B cell (primary cell): ENCODE measurements at regions not wholly inside any gene's neighbourhood (a gene's known extent, or its start where the extent isn't known, plus 50 kb on each side); places are given as distances from the start of the nearest gene placed in this dataset.

Experiments
- ATAC-seq: fragments of 200-7000 bp; cut with Tn5 transposase; one replicate; pipeline ENCODE4 v1.10.0; 2021; ENCODE audit warnings: low read depth, mild to moderate bottlenecking, moderate number of reproducible peaks, moderate library complexity
- CTCF ChIA-PET: fragments of 350-600 bp; sonication (Branson Sonifier 250); formaldehyde crosslinking; loops from one replicate; lab custom pipeline; 2021; ENCODE audit warnings: antibody characterized with exemption, inconsistent platforms; lab: Charles Lee
- POLR2A ChIA-PET: fragments of 350-600 bp; sonication (Branson Sonifier 250); formaldehyde crosslinking; loops from one replicate; lab custom pipeline; 2021; ENCODE audit warnings: antibody characterized with exemption; lab: Charles Lee
- DNase-seq: peaks from one replicate; pipeline ENCODE4 v3.0.0; 2013
- H2AFZ ChIP-seq: 2 replicates; pipeline ENCODE4 v1.6.1; 2012; ENCODE audit warnings: mild to moderate bottlenecking, low read depth, low read length; ENCODE audit not compliant: insufficient read depth, poor library complexity, severe bottlenecking
- H3K27ac ChIP-seq, 2 donors: 1 replicate in 1 of 2; 2 replicates in 1 of 2; pipeline ENCODE4 v1.5.1; 2012 to 2013; ENCODE audit warnings: low read length in 2 of 2, mild to moderate bottlenecking in 2 of 2, moderate library complexity in 1 of 2
- H3K27me3 ChIP-seq, 4 experiments: fragments of 200-600 bp in 1 of 4; sonication (generic) in 1 of 4; replicated peaks in 1 of 4; 1 replicate in 2 of 4; 2 replicates in 2 of 4; pipeline versions ENCODE4 v1.6.1 to v1.7.0; 2013 to 2016; ENCODE audit warnings: low read length in 3 of 4, mild to moderate bottlenecking in 2 of 4, mixed read lengths in 1 of 4, moderate library complexity in 1 of 4; ENCODE audit not compliant: insufficient read depth in 4 of 4, control insufficient read depth in 3 of 4; ENCODE audit errors: control extremely low read depth in 1 of 4
- H3K36me3 ChIP-seq, 2 experiments: replicated peaks in 1 of 2; 1 replicate in 1 of 2; 2 replicates in 1 of 2; pipeline versions ENCODE4 v1.6.1 to v1.7.1; 2013; ENCODE audit warnings: low read length in 1 of 2; ENCODE audit not compliant: insufficient read depth in 2 of 2, control insufficient read depth in 1 of 2; ENCODE audit errors: control extremely low read depth in 1 of 2, extremely low read depth in 1 of 2
- H3K4me1 ChIP-seq, 2 donors: fragments of 200-600 bp in 1 of 2; sonication (generic) in 1 of 2; 1 replicate in 1 of 2; 2 replicates in 1 of 2; pipeline versions ENCODE4 v1.5.1 to v1.6.1; 2013 to 2017; ENCODE audit warnings: low read length in 2 of 2; ENCODE audit not compliant: control insufficient read depth in 2 of 2, insufficient read depth in 2 of 2
- H3K4me2 ChIP-seq: replicated peaks from 2 replicates; pipeline ENCODE3; 2012; ENCODE audit warnings: mild to moderate bottlenecking, low read depth, low read length; ENCODE audit not compliant: poor library complexity, severe bottlenecking
- H3K4me3 ChIP-seq, 5 experiments: fragments of 200-600 bp in 1 of 5; sonication (generic) in 1 of 5; 1 replicate in 3 of 5; 2 replicates in 2 of 5; pipeline versions ENCODE4 v1.5.1 to v1.7.0; 2011 to 2016; ENCODE audit warnings: low read length in 4 of 5, mild to moderate bottlenecking in 4 of 5, low read depth in 2 of 5, control low read depth in 1 of 5, moderate library complexity in 1 of 5; ENCODE audit not compliant: insufficient read depth in 1 of 5; ENCODE audit errors: control extremely low read depth in 1 of 5, extremely low read depth in 1 of 5
- H3K79me2 ChIP-seq: fragments of 200-600 bp; sonication (generic); one replicate; pipeline ENCODE4 v1.6.0; 2016; ENCODE audit warnings: low read length; ENCODE audit not compliant: control insufficient read depth, insufficient read depth
- H3K9ac ChIP-seq: fragments of 200-600 bp; sonication (generic); 2 replicates; pipeline ENCODE4 v1.6.1; 2017; ENCODE audit warnings: mild to moderate bottlenecking, low read length, moderate library complexity
- H3K9me3 ChIP-seq, 3 donors: one replicate each; pipeline versions ENCODE4 v1.6.1 to v1.7.1; 2013; ENCODE audit warnings: low read length in 2 of 3; ENCODE audit not compliant: control insufficient read depth in 2 of 3, insufficient read depth in 1 of 3; ENCODE audit errors: control extremely low read depth in 1 of 3
- H4K20me1 ChIP-seq: 2 replicates; pipeline ENCODE4 v1.6.0; 2012; ENCODE audit warnings: mild to moderate bottlenecking, low read length; ENCODE audit not compliant: insufficient read depth, control insufficient read depth, poor library complexity, severe bottlenecking
- H3K27ac Mint-ChIP-seq: one replicate; pipeline ENCODE4 v1.8.0; 2021; ENCODE audit warnings: mixed read lengths
- H3K27me3 Mint-ChIP-seq: one replicate; pipeline ENCODE4 v1.8.0; 2021; ENCODE audit warnings: mixed read lengths
- H3K4me1 Mint-ChIP-seq: one replicate; pipeline ENCODE4 v1.8.0; 2021; ENCODE audit warnings: mixed read lengths
- H3K4me3 Mint-ChIP-seq: one replicate; pipeline ENCODE4 v1.8.0; 2021; ENCODE audit warnings: mixed read lengths
- H3K9me3 Mint-ChIP-seq: one replicate; pipeline ENCODE4 v1.8.0; 2022; ENCODE audit warnings: mixed read lengths; ENCODE audit not compliant: insufficient read depth
- EZH2 ChIP-seq: IDR thresholded peaks from 2 replicates; pipeline ENCODE4 v1.6.1; 2012; ENCODE audit warnings: borderline replicate concordance, low read depth, mild to moderate bottlenecking, moderate library complexity, low read length; ENCODE audit not compliant: insufficient read depth, poor library complexity, severe bottlenecking
- whole genome bisulfite sequencing: methylation state at CpG from one replicate; pipeline ENCODE4 v1.1.5; 2013; ENCODE audit warnings: missing lambda C conversion rate; ENCODE audit not compliant: insufficient coverage; 5-methylcytosine and 5-hydroxymethylcytosine counted together
- intact Hi-C: fragments of 100-400 bp; cut with micrococcal nuclease; formaldehyde crosslinking; loops from one replicate; pipeline ENCODE4 v1.10.0; 2022
- TF ChIP-seq, protein P1 (sequence below): fragments of 200-600 bp; IDR thresholded peaks from one replicate; pipeline ENCODE4 v1.8.0; 2022; ENCODE audit warnings: antibody characterized with exemption, mild to moderate bottlenecking

DNA sequence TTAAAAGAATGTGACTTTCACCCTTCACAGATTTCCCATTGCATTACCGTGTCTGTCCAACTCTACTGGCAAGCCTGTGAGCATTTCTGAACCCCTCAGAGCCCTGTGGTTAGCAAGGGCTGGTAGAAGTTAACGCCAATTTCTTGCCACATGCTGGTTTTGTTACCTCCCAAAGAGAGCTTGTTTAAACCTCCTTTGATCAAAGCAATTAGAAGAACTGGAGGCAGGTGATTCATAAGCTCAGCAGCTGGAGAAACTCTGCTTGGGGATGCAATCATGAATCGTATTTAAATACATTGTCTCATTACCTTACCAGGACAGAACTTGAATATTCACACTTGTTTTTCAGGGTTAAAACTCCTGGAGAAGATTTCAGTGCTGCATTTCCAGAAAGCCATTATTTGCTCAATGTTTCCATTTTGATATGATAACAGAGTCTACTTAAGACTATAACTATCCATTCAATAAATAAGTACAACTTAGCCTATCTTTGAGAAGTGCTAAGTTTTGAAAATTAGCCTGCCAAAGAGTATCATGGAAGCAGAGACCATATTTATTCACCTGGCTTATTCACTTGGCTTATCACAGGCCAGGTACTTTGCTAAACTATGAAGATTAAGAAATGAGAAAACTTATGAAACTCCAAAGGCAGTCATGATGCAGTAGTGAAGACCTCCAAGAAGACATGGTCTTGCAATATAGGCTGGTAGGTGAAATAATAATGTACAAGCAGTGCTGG is 292.8 kb downstream of the INSIG2 start:
- Mint-ChIP-seq H3K27me3 (peaks cover 8% of the 10 kb centered on the region), H3K4me1 (no peaks in the 10 kb centered on the region), H3K4me3 (no peak overlapping the region), H3K9me3 (no peaks in the 10 kb centered on the region), H3K27ac (no peak overlapping the region)
- peaks cover 0 to 5% (median 1%) of the 10 kb centered on the region in 3 donors for H3K9me3 ChIP-seq
- no peak overlapping the region for H3K9ac ChIP-seq
- no peak overlapping the region for H2AFZ ChIP-seq
- no peak overlapping the region for H3K27ac ChIP-seq
- no peak for ATAC-seq
- ChIA-PET CTCF (no interaction called here), POLR2A (no interaction called here)
- H3K4me1 ChIP-seq = no peaks in the 10 kb centered on the region
- intact Hi-C loops = no loop called here
- H3K4me3 ChIP-seq = no peak overlapping the region
- no peaks in the 10 kb centered on the region for H3K79me2 ChIP-seq
- no peak overlapping the region for H3K4me2 ChIP-seq
- no CpG with 5 or more reads among the region's 3 CpGs for WGBS
- H3K27me3 ChIP-seq = no peaks in the 10 kb centered on the region
- H4K20me1 ChIP-seq = no peaks in the 10 kb centered on the region
- H3K36me3 ChIP-seq = no peaks in the 10 kb centered on the region
- no peak for DNase-seq
- TF ChIP-seq EZH2 = no peak
- TF ChIP-seq, protein P1, sequence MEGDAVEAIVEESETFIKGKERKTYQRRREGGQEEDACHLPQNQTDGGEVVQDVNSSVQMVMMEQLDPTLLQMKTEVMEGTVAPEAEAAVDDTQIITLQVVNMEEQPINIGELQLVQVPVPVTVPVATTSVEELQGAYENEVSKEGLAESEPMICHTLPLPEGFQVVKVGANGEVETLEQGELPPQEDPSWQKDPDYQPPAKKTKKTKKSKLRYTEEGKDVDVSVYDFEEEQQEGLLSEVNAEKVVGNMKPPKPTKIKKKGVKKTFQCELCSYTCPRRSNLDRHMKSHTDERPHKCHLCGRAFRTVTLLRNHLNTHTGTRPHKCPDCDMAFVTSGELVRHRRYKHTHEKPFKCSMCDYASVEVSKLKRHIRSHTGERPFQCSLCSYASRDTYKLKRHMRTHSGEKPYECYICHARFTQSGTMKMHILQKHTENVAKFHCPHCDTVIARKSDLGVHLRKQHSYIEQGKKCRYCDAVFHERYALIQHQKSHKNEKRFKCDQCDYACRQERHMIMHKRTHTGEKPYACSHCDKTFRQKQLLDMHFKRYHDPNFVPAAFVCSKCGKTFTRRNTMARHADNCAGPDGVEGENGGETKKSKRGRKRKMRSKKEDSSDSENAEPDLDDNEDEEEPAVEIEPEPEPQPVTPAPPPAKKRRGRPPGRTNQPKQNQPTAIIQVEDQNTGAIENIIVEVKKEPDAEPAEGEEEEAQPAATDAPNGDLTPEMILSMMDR = no peak

DNA sequence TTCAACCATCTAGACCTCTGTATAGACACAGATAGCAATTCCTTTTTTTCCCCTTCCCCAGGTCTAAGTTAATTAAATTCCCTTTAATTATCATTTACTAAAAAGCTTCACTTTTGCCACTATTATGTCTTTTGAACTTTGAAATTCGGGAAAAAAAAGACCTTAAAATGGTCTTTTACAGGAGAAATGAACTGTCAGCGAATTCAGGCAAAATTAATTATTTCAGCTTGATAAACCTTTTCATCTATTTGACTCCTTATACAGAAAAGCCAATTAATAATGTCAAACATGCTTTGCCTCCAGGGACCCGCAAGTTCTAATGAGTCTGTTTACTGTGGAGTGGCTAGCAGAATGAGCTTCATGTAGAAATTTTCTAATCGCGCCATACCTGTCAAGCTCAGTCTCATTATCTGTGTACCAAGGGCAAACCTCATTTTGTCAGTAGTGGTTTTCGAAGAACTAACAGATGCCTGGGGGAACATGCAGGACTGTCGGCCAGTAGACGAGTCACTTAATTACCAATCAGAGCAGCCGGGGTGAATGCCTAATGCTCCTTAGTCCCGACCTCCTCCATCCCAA is 287.7 kb downstream of the INSIG2 start:
- intact Hi-C loops = no loop called here
- H3K4me3 Mint-ChIP-seq = no peak overlapping the region
- Histone ChIP-seq H3K9me3 (peaks cover 0 to 5% (median 0%) of the 10 kb centered on the region in 3 donors), H3K79me2 (no peaks in the 10 kb centered on the region), H3K27ac (no peak overlapping the region), H3K36me3 (no peaks in the 10 kb centered on the region), H3K4me1 (no peaks in the 10 kb centered on the region), H3K27me3 (no peaks in the 10 kb centered on the region), H4K20me1 (no peaks in the 10 kb centered on the region), H3K4me2 (no peak overlapping the region), H2AFZ (no peak overlapping the region), H3K9ac (no peak overlapping the region), H3K4me3 (no peak overlapping the region)
- ChIA-PET POLR2A (no interaction called here), CTCF (no interaction called here)
- 93% methylated on average over 10 of the region's 10 CpGs for WGBS
- no peaks in the 10 kb centered on the region for H3K9me3 Mint-ChIP-seq
- H3K27ac Mint-ChIP-seq = no peak overlapping the region
- DNase-seq = no peak
- no peak for ATAC-seq
- peaks cover 16% of the 10 kb centered on the region for H3K27me3 Mint-ChIP-seq
- no peak for TF ChIP-seq EZH2
- TF ChIP-seq, protein P1 = no peak
- no peaks in the 10 kb centered on the region for H3K4me1 Mint-ChIP-seq
